Ishikawa (cell line): ENCODE measurements at regions not wholly inside any gene's neighbourhood (a gene's known extent, or its start where the extent isn't known, plus 50 kb on each side); places are given as distances from the start of the nearest gene placed in this dataset.

Source experiments
- CREB1 ChIP-seq: IDR thresholded peaks from 2 replicates; pipeline ENCODE4 v1.6.1; 2012; ENCODE audit warnings: low read depth
- EGR1 ChIP-seq: IDR thresholded peaks from 2 replicates; pipeline ENCODE4 v1.6.1; 2012
- EP300 ChIP-seq: IDR thresholded peaks from 2 replicates; pipeline ENCODE4 v1.6.1; 2012; ENCODE audit warnings: borderline replicate concordance
- FOXM1 ChIP-seq: IDR thresholded peaks from 2 replicates; pipeline ENCODE4 v1.6.1; 2012; ENCODE audit warnings: low read depth, borderline replicate concordance
- RAD21 ChIP-seq: IDR thresholded peaks from 2 replicates; pipeline ENCODE4 v1.6.1; 2012; ENCODE audit warnings: low read depth
- TAF1 ChIP-seq: IDR thresholded peaks from 2 replicates; pipeline ENCODE4 v1.6.1; 2012; ENCODE audit warnings: low read depth, mild to moderate bottlenecking
- TCF12 ChIP-seq: IDR thresholded peaks from 2 replicates; pipeline ENCODE4 v1.6.1; 2012; ENCODE audit warnings: low read depth
- YY1 ChIP-seq: IDR thresholded peaks from 2 replicates; pipeline ENCODE4 v1.6.1; 2012; ENCODE audit warnings: low read depth
- TF ChIP-seq, protein P1 (sequence below): IDR thresholded peaks from 2 replicates; pipeline ENCODE4 v1.6.1; 2012
- TF ChIP-seq, protein P2 (sequence below): IDR thresholded peaks from 2 replicates; pipeline ENCODE4 v1.6.1; 2012
- TF ChIP-seq, protein P3 (sequence below): IDR thresholded peaks from 2 replicates; pipeline ENCODE4 v1.6.1; 2012; ENCODE audit warnings: low read depth, mild to moderate bottlenecking

DNA sequence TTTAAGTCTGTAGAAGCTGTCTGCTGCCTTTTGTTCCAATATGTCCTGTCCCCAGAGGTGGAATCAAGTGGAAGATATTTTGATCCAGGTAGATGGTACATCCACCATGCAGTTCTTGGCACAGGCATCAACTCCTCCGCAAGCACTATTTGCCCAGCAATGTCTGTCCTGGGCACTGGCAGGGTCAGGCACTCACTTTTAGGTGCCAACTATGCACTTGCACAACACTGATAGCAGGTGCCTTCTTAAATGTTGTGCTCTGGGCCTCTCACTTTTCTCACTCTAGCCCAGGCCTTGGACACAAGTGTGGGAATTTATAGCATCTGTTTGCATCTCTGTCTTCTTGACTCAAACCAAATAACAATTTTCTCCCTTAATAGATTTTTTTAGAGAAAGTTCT is 140.5 kb upstream of the UBE2E2 start:
- TF ChIP-seq, protein P1, sequence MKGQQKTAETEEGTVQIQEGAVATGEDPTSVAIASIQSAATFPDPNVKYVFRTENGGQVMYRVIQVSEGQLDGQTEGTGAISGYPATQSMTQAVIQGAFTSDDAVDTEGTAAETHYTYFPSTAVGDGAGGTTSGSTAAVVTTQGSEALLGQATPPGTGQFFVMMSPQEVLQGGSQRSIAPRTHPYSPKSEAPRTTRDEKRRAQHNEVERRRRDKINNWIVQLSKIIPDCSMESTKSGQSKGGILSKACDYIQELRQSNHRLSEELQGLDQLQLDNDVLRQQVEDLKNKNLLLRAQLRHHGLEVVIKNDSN = no peak
- TF ChIP-seq YY1 (no peak), TCF12 (no peak), TAF1 (no peak), EP300 (no peak), EGR1 (no peak), CREB1 (no peak), RAD21 (no peak), FOXM1 (no peak)
- TF ChIP-seq, protein P2, sequence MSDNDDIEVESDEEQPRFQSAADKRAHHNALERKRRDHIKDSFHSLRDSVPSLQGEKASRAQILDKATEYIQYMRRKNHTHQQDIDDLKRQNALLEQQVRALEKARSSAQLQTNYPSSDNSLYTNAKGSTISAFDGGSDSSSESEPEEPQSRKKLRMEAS = no peak
- TF ChIP-seq, protein P3, sequence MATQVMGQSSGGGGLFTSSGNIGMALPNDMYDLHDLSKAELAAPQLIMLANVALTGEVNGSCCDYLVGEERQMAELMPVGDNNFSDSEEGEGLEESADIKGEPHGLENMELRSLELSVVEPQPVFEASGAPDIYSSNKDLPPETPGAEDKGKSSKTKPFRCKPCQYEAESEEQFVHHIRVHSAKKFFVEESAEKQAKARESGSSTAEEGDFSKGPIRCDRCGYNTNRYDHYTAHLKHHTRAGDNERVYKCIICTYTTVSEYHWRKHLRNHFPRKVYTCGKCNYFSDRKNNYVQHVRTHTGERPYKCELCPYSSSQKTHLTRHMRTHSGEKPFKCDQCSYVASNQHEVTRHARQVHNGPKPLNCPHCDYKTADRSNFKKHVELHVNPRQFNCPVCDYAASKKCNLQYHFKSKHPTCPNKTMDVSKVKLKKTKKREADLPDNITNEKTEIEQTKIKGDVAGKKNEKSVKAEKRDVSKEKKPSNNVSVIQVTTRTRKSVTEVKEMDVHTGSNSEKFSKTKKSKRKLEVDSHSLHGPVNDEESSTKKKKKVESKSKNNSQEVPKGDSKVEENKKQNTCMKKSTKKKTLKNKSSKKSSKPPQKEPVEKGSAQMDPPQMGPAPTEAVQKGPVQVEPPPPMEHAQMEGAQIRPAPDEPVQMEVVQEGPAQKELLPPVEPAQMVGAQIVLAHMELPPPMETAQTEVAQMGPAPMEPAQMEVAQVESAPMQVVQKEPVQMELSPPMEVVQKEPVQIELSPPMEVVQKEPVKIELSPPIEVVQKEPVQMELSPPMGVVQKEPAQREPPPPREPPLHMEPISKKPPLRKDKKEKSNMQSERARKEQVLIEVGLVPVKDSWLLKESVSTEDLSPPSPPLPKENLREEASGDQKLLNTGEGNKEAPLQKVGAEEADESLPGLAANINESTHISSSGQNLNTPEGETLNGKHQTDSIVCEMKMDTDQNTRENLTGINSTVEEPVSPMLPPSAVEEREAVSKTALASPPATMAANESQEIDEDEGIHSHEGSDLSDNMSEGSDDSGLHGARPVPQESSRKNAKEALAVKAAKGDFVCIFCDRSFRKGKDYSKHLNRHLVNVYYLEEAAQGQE = no peak
